Calu3 (cell line): ENCODE measurements at regions not wholly inside any gene's neighbourhood (a gene's known extent, or its start where the extent isn't known, plus 50 kb on each side); places are given as distances from the start of the nearest gene placed in this dataset.

Experiments used
- BruUV-seq: library from RNA; stranded (reverse); fragments of 400-500 nt; replicated peaks from 2 replicates; lab custom pipeline; 2021; lab: Mats Ljungman, UMichigan
- CTCF ChIA-PET: fragments of 300-600 bp; sonication (Branson Sonifier 250); formaldehyde crosslinking; loops from one replicate; lab custom pipeline; 2022; ENCODE audit warnings: antibody characterized with exemption; lab: Charles Lee
- DNase-seq: peaks from one replicate; pipeline ENCODE4 v3.0.0; 2022
- H3K27ac Mint-ChIP-seq: one replicate; pipeline ENCODE4 v1.8.0; 2022; ENCODE audit warnings: mixed read lengths; ENCODE audit not compliant: unreplicated experiment
- H3K27me3 Mint-ChIP-seq: one replicate; pipeline ENCODE4 v1.8.0; 2022; ENCODE audit warnings: mixed read lengths; ENCODE audit not compliant: unreplicated experiment
- H3K36me3 Mint-ChIP-seq: one replicate; pipeline ENCODE4 v1.8.0; 2022; ENCODE audit warnings: mild to moderate bottlenecking, moderate library complexity, mixed read lengths; ENCODE audit not compliant: insufficient read depth, unreplicated experiment
- H3K4me1 Mint-ChIP-seq: one replicate; pipeline ENCODE4 v1.8.0; 2022; ENCODE audit warnings: mild to moderate bottlenecking, low read depth, mixed read lengths; ENCODE audit not compliant: unreplicated experiment
- H3K4me3 Mint-ChIP-seq: one replicate; pipeline ENCODE4 v1.8.0; 2022; ENCODE audit warnings: mild to moderate bottlenecking, low read depth, moderate library complexity, mixed read lengths; ENCODE audit not compliant: unreplicated experiment
- H3K9me3 Mint-ChIP-seq: one replicate; pipeline ENCODE4 v1.8.0; 2022; ENCODE audit warnings: low read depth, mixed read lengths; ENCODE audit not compliant: unreplicated experiment
- CTCF ChIP-seq: fragments of 200-600 bp; IDR thresholded peaks from one replicate; pipeline ENCODE4 v1.8.0; 2022; ENCODE audit warnings: antibody characterized with exemption; ENCODE audit not compliant: unreplicated experiment
- intact Hi-C: fragments of 100-400 bp; cut with micrococcal nuclease; formaldehyde crosslinking; loops from one replicate; pipeline ENCODE4 v1.10.0; 2022; ENCODE audit not compliant: unreplicated experiment

DNA sequence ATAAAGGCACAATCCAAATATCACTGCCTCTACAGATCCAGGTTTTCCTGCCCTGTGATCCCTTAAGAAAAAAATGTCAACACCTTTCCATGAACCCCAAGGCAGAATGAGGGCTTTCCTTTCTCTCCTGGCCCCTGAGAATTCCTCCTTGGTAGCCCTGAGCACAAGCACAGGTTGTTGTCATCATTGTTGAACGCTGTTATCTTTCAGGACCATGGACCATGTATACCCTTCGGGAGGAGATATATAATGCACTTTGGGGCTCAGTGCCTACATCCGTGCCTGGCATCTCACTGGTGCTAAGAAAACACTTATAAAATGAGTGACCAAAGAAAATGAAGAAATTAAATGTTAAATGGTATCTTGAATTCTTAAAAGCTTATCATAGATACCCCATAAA lies 296.2 kb downstream of the SETD4 start:
- TF ChIP-seq CTCF: no peak
- DNase-seq: no peak
- no peaks in the 10 kb centered on the region for H3K4me1 Mint-ChIP-seq

DNA sequence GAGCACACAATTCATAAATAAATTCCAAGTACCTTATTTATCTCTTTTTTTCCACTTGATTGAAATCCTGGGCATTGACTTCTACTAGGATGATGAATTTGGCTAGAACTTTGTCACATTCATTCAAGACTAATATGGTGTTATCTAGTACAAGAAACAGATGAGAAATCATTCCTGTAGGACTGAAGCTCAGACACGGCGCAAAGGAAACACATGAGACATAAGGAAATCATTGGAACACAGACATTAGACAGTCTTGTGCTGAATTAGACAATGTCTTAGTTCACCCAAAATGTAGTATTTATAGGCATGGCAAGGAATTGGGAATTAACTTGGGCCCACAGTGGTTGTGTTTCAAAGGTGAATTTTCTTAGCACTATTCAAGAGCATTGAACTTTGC lies 305.7 kb downstream of the SETD4 start:
- intact Hi-C loops: no loop called here
- no peak for DNase-seq
- peaks cover 28% of the 10 kb centered on the region for H3K27me3 Mint-ChIP-seq
- no TSS peak for BruUV-seq
- H3K36me3 Mint-ChIP-seq: no peaks in the 10 kb centered on the region
- no peaks in the 10 kb centered on the region for H3K4me1 Mint-ChIP-seq
- CTCF ChIA-PET: no interaction called here
- no peak overlapping the region for H3K4me3 Mint-ChIP-seq
- TF ChIP-seq CTCF: no peak
- no peak overlapping the region for H3K27ac Mint-ChIP-seq
- H3K9me3 Mint-ChIP-seq: peaks cover 4% of the 10 kb centered on the region

More for the DNA sequence above, 296.2 kb downstream of the SETD4 start:
- intact Hi-C loops: no loop called here
- BruUV-seq: no TSS peak
- H3K9me3 Mint-ChIP-seq: peaks cover 1% of the 10 kb centered on the region
- CTCF ChIA-PET: no interaction called here
- H3K27ac Mint-ChIP-seq: no peak overlapping the region
- no peaks in the 10 kb centered on the region for H3K36me3 Mint-ChIP-seq
- H3K27me3 Mint-ChIP-seq: peaks cover 21% of the 10 kb centered on the region
- no peak overlapping the region for H3K4me3 Mint-ChIP-seq

DNA sequence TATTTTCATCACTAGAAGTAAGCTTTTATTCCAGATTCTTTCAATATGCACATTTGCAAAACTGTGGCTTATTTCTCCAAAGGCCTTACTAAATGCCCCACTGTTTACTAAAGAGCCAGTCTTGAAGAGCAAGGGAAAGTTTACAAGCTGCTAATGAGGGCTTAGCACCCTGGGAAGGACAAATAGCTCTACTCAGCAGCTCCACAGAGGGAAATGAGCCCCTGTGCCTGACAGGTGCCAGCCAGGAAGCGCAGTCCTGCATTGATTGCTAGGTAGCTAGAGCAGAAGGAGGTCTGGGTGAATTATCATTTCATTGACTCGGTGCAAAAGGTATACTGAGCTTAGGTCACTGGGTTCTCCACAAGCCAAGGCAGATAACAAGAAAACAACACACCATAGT lies 307.0 kb downstream of the SETD4 start:
- no TSS peak for BruUV-seq
- H3K27me3 Mint-ChIP-seq: peaks cover 19% of the 10 kb centered on the region
- peaks cover under 1% of the 10 kb centered on the region for H3K9me3 Mint-ChIP-seq
- no peaks in the 10 kb centered on the region for H3K36me3 Mint-ChIP-seq
- H3K4me1 Mint-ChIP-seq: no peaks in the 10 kb centered on the region
- CTCF ChIA-PET: interaction anchor here (0.7 kb wide), 1 partner anchor 15 kb away, joined by 3 read pairs; no protein-coding TSS in a partner anchor
- no peak for DNase-seq
- intact Hi-C loops: no loop called here
- no peak overlapping the region for H3K4me3 Mint-ChIP-seq
- TF ChIP-seq CTCF: no peak
- no peak overlapping the region for H3K27ac Mint-ChIP-seq

DNA sequence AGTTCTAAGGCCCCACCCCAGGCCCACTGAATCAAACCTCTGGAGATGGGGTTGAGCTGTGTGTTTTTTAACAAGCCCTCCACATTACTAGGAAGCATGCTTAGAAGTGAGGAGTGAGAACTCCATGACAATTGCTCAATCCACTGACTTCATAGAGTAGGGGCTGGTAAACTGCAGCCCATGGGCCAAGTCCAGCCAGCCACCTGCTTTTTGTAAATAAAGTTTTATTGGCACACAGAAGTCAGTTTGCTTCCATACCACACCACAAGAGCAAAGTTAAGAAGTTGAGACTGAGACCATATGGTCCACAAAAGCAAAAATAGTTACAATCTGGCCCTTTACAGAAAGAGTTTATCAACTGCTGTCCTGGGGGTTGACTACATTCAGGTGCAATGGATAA lies 309.2 kb downstream of the SETD4 start:
- intact Hi-C loops: no loop called here
- no peaks in the 10 kb centered on the region for H3K4me1 Mint-ChIP-seq
- BruUV-seq: no TSS peak
- TF ChIP-seq CTCF: no peak
- H3K27me3 Mint-ChIP-seq: peaks cover 12% of the 10 kb centered on the region
- CTCF ChIA-PET: no interaction called here
- no peak for DNase-seq
- no peaks in the 10 kb centered on the region for H3K36me3 Mint-ChIP-seq
- H3K4me3 Mint-ChIP-seq: no peak overlapping the region
- no peak overlapping the region for H3K27ac Mint-ChIP-seq
- no peaks in the 10 kb centered on the region for H3K9me3 Mint-ChIP-seq
